ENCODE measurements at regions not wholly inside any gene's neighbourhood (a gene's known extent, or its start where the extent isn't known, plus 50 kb on each side); places are given as distances from the start of the nearest gene placed in this dataset.

DNA sequence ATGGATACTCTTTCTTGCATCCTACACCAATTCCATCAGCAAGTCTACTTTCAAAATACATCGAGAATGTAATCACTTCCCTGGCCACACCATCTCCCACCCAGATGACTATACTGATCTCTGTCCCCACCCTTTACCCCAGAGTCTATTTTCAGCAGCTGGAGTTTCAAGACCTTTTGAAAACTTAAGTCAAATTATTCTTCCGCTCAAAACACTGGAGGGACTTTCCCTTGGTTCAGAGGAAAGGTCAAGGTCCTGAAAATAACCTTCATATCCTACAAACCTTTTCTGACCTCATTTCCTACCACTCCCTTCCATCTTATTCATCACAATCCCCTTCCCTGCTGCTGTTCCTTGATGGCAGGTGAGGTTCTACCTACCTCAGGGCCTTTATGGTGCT, 58.8 kb upstream of the LYPD6 start:
- Mint-ChIP-seq H3K27ac (no peak overlapping the region), H3K36me3 (ENCODE audit: low read depth) (no peaks in the 10 kb centered on the region), H3K4me1 (peaks cover 6% of the 10 kb centered on the region), H3K27me3 (peaks cover 21% of the 10 kb centered on the region), H3K4me3 (no peak overlapping the region), H3K9me3 (peaks cover 12% of the 10 kb centered on the region)
- ATAC-seq (replicated peaks) = peak; percentile 38

DNA sequence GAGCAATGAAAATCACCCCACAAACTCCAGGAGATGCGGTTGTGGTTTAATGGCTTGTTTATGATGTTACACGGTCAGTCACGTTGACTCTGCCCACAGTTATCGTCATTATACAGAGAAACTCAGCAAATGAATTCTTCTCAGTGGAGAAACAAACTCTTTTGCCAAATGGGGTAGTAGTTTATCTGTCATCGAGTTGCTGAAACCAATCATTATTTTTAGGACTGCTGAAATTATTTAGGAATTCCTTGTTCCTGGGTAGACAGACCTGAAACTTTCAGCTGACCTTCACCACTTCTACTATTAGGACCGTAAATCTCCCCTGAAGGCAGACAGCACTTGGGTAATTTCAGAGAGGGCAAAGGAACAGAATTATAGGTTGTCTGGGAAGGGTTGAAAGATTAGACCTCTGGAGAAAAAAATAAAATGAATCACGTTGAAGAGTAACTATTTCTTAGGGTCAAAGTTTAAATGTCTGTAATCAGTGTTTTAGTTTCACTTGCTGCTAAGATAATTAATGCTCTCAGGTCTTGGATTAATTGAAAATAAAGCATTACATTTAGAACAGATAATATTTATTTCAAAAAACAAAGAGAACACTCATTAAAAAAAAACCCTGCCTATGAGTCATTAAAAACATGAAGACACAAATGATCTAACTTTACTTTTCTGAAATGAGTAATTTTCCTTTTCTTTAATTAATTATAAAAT, 52.1 kb upstream of the LYPD6 start:
- no peak for ATAC-seq (replicated peaks)
- Mint-ChIP-seq H3K36me3 (ENCODE audit: low read depth) (no peaks in the 10 kb centered on the region), H3K27ac (no peak overlapping the region), H3K9me3 (peaks cover 6% of the 10 kb centered on the region), H3K4me1 (no peaks in the 10 kb centered on the region), H3K27me3 (peaks cover 29% of the 10 kb centered on the region), H3K4me3 (no peak overlapping the region)

DNA sequence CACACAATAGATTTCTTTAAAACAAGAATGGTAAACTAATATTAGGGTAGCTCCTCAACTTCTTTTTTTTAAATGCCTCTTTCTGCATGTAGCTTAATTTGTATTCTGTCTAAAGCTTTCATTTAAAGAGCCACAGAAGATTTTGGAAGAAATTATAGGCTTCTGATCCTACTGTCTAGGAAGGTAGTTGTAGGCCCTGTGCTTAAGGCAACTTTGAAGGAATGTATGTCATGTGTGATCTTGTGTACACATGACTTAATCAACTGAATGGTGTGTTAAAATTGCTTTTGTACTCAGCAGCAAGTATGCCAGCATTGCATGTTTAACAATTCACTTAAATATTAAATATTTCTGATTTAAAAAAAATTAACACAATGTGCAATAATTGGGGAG, 51.5 kb upstream of the LYPD6 start:
- Mint-ChIP-seq H3K9me3 (peaks cover 6% of the 10 kb centered on the region), H3K4me1 (no peaks in the 10 kb centered on the region), H3K4me3 (no peak overlapping the region), H3K27me3 (peaks cover 29% of the 10 kb centered on the region), H3K36me3 (ENCODE audit: low read depth) (no peaks in the 10 kb centered on the region), H3K27ac (no peak overlapping the region)
- no peak for ATAC-seq (replicated peaks)
